OCI-LY3 (cell line): ENCODE measurements at regions not wholly inside any gene's neighbourhood (a gene's known extent, or its start where the extent isn't known, plus 50 kb on each side); places are given as distances from the start of the nearest gene placed in this dataset.

ENCODE experiments used
- H2AFZ ChIP-seq: fragments of 200-600, 300-600 bp; shearing (Covaris generic); 2 replicates; pipeline ENCODE4 v1.6.0; 2014; ENCODE audit warnings: antibody characterized with exemption, low read depth, low read length
- H3K27ac ChIP-seq: fragments of 200-600, 300-600 bp; sonication (generic); 2 replicates; pipeline ENCODE4 v1.5.1; 2014; ENCODE audit warnings: mild to moderate bottlenecking, low read length, moderate library complexity, mixed read lengths
- H3K27me3 ChIP-seq: fragments of 200-600, 300-600 bp; sonication (generic); 2 replicates; pipeline ENCODE4 v1.6.1; 2014; ENCODE audit warnings: low read depth, low read length, mixed read lengths
- H3K36me3 ChIP-seq: fragments of 200-600, 300-600 bp; sonication (generic); replicated peaks from 2 replicates; pipeline ENCODE3; 2014; ENCODE audit warnings: low read depth, low read length, mixed read lengths
- H3K4me1 ChIP-seq: fragments of 300-600, 200-600 bp; sonication (generic); 2 replicates; pipeline ENCODE4 v1.6.1; 2014; ENCODE audit warnings: low read length, mixed read lengths
- H3K4me2 ChIP-seq: fragments of 200-600, 300-600 bp; sonication (generic); 2 replicates; pipeline ENCODE4 v1.6.1; 2014; ENCODE audit warnings: low read length, mixed read lengths
- H3K4me3 ChIP-seq: fragments of 300-600, 200-600 bp; sonication (generic); 2 replicates; pipeline ENCODE4 v1.5.1; 2014; ENCODE audit warnings: antibody characterized with exemption, mild to moderate bottlenecking, low read length, moderate library complexity
- H3K79me2 ChIP-seq: fragments of 300-600, 200-600 bp; shearing (Covaris generic); 2 replicates; pipeline ENCODE4 v1.6.1; 2014; ENCODE audit warnings: mild to moderate bottlenecking, low read length, mixed read lengths
- H3K9ac ChIP-seq: fragments of 300-600, 200-600 bp; shearing (Covaris generic); 2 replicates; pipeline ENCODE4 v1.6.0; 2014; ENCODE audit warnings: mild to moderate bottlenecking, low read length, moderate library complexity
- H3K9me3 ChIP-seq: fragments of 200-600, 300-600 bp; shearing (Covaris generic); 2 replicates; pipeline ENCODE4 v1.6.1; 2014; ENCODE audit warnings: low read length, mixed read lengths; ENCODE audit not compliant: insufficient read depth
- H4K20me1 ChIP-seq: fragments of 200-600, 300-600 bp; sonication (generic); 2 replicates; pipeline ENCODE4 v1.6.1; 2016; ENCODE audit warnings: low read length, mixed read lengths; ENCODE audit not compliant: insufficient read depth
- CTCF ChIP-seq: fragments of 200-600, 300-600 bp; sonication (generic); IDR thresholded peaks from 2 replicates; pipeline ENCODE4 v1.5.1; 2014; ENCODE audit warnings: antibody characterized with exemption, low read length, low read depth
- EZH2phosphoT487 ChIP-seq: fragments of 200-600 bp; shearing (Covaris generic); IDR thresholded peaks from 2 replicates; pipeline ENCODE4 v1.6.1; 2018; ENCODE audit warnings: antibody characterized with exemption, mixed run types, low read depth

GRCh38 chr11:37109286-37109585, 511.2 kb upstream of the RAG2 start:
- no peak overlapping the region for H3K4me3 ChIP-seq
- no peak overlapping the region for H3K9ac ChIP-seq
- H4K20me1 ChIP-seq = no peaks in the 10 kb centered on the region
- H2AFZ ChIP-seq = no peak overlapping the region
- TF ChIP-seq CTCF = no peak
- no peak for TF ChIP-seq EZH2phosphoT487
- no peaks in the 10 kb centered on the region for H3K27me3 ChIP-seq
- H3K36me3 ChIP-seq = no peaks in the 10 kb centered on the region
- no peaks in the 10 kb centered on the region for H3K79me2 ChIP-seq
- H3K4me2 ChIP-seq = no peak overlapping the region
- no peaks in the 10 kb centered on the region for H3K9me3 ChIP-seq
- H3K27ac ChIP-seq = no peak overlapping the region
- H3K4me1 ChIP-seq = no peaks in the 10 kb centered on the region

GRCh38 chr11:37108436-37109285, 510.6 kb upstream of the RAG2 start:
- Histone ChIP-seq H3K4me1 (no peaks in the 10 kb centered on the region), H3K4me2 (no peak overlapping the region), H3K79me2 (no peaks in the 10 kb centered on the region), H3K36me3 (no peaks in the 10 kb centered on the region), H3K27me3 (no peaks in the 10 kb centered on the region), H3K4me3 (no peak overlapping the region), H2AFZ (no peak overlapping the region), H3K9me3 (no peaks in the 10 kb centered on the region), H4K20me1 (no peaks in the 10 kb centered on the region), H3K27ac (no peak overlapping the region), H3K9ac (no peak overlapping the region)
- TF ChIP-seq CTCF (no peak), EZH2phosphoT487 (no peak)

- TF ChIP-seq CTCF (no peak), EZH2phosphoT487 (no peak)
- no peak overlapping the region for H3K27ac ChIP-seq
- H3K9ac ChIP-seq = no peak overlapping the region
- H3K36me3 ChIP-seq = no peaks in the 10 kb centered on the region
- no peaks in the 10 kb centered on the region for H3K79me2 ChIP-seq
- no peak overlapping the region for H3K4me3 ChIP-seq
- no peak overlapping the region for H3K4me2 ChIP-seq
- no peaks in the 10 kb centered on the region for H3K4me1 ChIP-seq
- no peaks in the 10 kb centered on the region for H3K9me3 ChIP-seq
- no peaks in the 10 kb centered on the region for H4K20me1 ChIP-seq
- H3K27me3 ChIP-seq = no peaks in the 10 kb centered on the region
- H2AFZ ChIP-seq = no peak overlapping the region
These were observed 509.8 kb upstream of the RAG2 start for GRCh38 chr11:37107831-37108230.

DNA sequence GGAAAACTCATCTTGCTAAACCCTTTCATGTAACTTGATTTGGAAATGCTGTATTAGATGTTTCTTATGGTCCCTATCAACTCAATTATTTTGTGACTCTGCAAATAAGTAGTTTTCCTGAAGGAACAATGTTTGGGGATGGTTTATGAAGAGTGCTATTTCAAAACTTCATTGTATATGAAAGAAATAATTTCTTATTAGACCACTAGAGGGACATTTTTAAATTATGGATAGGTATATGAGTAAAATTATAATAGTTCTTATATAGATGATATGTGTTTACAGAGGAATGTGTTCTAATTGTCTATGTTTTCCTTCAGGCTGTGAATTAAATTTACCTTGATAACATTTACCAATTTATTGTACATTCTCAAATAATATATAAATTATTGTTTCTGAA, 509.4 kb upstream of the RAG2 start:
- Histone ChIP-seq H3K9me3 (no peaks in the 10 kb centered on the region), H3K27me3 (no peaks in the 10 kb centered on the region), H3K4me1 (no peaks in the 10 kb centered on the region), H3K4me3 (no peak overlapping the region), H2AFZ (no peak overlapping the region), H3K9ac (no peak overlapping the region), H3K79me2 (no peaks in the 10 kb centered on the region), H3K36me3 (no peaks in the 10 kb centered on the region), H4K20me1 (no peaks in the 10 kb centered on the region), H3K27ac (no peak overlapping the region), H3K4me2 (no peak overlapping the region)
- 0 out of 2 replicates have a peak, but pooled peaks have one; percentile 11 for TF ChIP-seq CTCF
- TF ChIP-seq EZH2phosphoT487 = no peak
